Vagina (tissue), 2 donors: ENCODE measurements at regions not wholly inside any gene's neighbourhood (a gene's known extent, or its start where the extent isn't known, plus 50 kb on each side); places are given as distances from the start of the nearest gene placed in this dataset.

ENCODE experiments used
- POLR2A ChIP-seq, 2 donors: fragments of 450-650 bp; IDR thresholded peaks; one replicate each; pipeline ENCODE4 v1.6.1; 2017; ENCODE audit warnings: antibody characterized with exemption in 2 of 2, mild to moderate bottlenecking in 2 of 2, moderate library complexity in 2 of 2
- TF ChIP-seq, protein P1 (sequence below), 3 experiments: fragments of 450-650 bp in 2 of 3; fragments of 200-600 bp in 1 of 3; sonication (generic) in 1 of 3; IDR thresholded peaks; one replicate each; pipeline ENCODE4 v1.5.1; 2017 to 2019; ENCODE audit warnings: antibody characterized with exemption in 3 of 3, mild to moderate bottlenecking in 2 of 3, moderate library complexity in 2 of 3

DNA sequence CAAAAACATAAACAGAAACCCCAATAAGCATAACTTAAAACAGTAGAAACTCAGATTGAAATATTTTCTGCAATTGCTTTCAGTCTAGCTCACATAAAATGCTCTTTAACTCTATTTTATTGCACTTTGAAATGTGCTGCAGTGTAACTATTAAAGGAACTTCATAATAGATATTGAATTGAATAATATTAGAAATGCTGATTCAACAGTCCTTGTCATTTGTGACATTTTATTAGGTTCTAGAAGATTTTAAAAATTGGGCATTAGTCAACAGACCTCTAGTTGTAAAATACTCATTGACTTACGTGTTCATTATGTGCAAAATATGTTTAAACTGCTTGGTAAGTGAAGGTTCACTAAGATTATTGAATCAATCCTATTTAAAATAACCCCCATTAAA is 1422.3 kb downstream of the PLA2G4A start:
- TF ChIP-seq, protein P1, sequence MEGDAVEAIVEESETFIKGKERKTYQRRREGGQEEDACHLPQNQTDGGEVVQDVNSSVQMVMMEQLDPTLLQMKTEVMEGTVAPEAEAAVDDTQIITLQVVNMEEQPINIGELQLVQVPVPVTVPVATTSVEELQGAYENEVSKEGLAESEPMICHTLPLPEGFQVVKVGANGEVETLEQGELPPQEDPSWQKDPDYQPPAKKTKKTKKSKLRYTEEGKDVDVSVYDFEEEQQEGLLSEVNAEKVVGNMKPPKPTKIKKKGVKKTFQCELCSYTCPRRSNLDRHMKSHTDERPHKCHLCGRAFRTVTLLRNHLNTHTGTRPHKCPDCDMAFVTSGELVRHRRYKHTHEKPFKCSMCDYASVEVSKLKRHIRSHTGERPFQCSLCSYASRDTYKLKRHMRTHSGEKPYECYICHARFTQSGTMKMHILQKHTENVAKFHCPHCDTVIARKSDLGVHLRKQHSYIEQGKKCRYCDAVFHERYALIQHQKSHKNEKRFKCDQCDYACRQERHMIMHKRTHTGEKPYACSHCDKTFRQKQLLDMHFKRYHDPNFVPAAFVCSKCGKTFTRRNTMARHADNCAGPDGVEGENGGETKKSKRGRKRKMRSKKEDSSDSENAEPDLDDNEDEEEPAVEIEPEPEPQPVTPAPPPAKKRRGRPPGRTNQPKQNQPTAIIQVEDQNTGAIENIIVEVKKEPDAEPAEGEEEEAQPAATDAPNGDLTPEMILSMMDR (IDR thresholded peaks at IDR 0.05), result no peak
- TF ChIP-seq POLR2A (IDR thresholded peaks at IDR 0.05), result no peak
